GM19035 (cell line): ENCODE measurements at regions not wholly inside any gene's neighbourhood (a gene's known extent, or its start where the extent isn't known, plus 50 kb on each side); places are given as distances from the start of the nearest gene placed in this dataset.

Experiments
- ATAC-seq: cut with Tn5 transposase; IDR thresholded peaks from one replicate; pipeline ENCODE4 v1.9.1; 2021; ENCODE audit not compliant: unreplicated experiment

DNA sequence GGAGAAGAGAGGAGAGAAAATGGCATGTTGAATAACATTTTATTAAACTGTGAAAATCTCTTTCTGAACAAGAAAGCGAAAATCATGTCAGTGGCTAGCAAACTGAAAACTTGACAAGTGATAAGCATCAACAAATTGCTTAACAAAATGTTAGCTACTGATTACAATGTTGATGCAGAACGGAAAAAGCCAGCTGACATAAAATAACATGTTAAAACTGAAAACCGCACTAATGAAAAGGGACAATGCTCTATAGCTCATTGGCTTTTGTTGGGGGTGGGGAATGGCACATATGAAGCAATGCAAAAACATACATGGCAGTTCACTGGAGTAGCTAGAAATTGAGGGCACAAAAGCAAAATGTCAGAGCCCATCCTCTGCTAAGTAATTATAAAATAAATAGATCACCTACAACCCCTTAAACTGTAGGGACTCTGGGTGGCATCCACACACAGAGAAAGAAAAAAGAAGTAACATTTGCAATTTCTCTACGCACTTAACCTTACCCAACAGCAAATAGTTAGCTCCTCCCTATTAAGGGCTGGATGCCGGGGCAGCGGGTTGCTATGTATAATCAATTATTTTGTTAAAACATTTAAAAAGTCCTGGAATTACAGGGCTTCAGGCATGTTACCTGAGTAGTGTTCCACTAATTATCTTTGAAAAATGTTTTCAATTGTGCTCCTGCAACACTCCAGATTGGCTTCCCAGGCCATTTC lies 129.2 kb upstream of the USP15 start:
- ATAC-seq, result no peak

DNA sequence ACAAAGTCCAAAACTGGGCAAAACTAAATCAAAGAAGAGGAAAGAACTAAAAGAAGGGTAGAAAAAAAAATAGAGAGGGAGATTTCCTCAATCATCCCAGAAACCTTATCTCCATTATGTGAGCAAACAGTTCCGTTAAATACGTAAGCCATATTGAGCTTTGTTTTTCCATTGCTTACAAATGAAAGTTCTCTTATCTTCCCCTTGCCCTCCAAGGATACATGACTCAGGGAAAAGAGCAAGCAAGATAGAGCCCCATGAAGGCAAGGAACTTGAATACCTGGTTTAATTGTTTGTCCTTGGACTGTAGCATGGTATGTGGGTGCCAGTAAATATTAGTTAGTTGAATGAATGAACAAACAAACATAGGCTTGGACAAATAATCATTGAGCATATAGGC lies 126.8 kb upstream of the USP15 start:
- ATAC-seq, result no peak

DNA sequence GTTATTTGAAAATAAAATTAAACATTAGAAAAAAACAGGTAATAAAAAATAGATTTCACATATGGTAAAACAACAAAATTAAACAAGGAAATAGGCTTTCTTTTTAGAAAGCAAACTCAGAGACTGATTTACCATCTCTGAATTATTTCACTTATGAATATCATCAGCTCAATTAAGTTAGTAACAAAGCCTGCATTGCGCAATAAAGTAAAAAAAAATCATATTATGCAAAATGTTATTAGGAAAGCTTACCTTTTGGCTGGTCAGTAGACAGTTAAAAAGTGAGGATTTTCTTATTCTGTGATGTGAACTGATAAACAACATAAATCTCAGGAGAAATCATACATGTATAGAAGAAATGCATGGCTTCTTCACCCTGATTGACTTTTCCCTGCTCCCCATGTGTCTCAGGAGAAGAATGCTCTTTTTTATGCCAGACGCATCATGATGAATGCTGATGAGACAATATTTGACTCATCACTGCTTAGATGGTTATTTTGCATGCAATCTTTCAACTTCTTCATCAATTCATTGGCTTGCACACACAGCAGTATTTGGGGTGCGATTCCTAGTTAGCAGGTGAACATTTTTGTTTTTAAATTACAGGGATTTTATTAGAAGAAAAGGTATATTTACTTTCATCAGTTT lies 124.5 kb upstream of the USP15 start:
- no peak for ATAC-seq

DNA sequence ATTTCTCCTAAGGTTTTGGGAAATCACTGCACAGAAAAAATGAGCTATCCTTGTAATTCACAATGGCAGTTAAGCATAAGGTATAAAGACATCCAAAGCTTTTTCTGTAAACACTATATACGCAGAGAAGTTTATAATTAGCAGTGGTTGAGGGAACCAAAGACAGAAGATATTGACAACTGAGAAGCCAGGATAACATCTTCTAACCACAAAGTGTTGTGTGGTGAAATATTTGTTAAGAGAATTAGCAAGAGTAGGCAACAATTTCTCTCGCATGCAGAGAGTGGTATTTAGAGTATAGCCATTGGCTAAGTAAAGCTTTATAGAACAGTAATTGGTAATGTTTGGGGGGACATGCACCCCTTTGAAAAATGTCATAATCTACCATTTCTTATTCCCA lies 123.7 kb upstream of the USP15 start:
- ATAC-seq, result no peak

DNA sequence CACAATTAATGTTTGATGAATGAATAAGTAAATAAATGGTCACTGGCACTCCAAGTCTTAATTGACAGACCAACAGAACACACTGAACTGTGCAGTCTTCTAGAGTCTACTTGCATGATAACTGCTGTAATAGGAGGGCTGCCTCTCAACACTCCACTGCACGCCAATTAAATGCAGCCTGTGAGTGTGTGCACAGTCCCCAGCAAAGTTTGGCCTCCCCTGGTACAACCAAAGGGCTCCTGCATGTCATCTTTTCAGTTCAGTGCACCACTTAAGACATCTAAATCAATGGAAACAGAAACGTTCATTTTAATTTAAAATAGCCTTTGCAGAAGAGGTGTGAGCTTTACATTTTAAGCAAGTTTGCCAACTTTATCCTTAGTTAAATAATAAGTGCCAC lies 121.7 kb upstream of the USP15 start:
- no peak for ATAC-seq

DNA sequence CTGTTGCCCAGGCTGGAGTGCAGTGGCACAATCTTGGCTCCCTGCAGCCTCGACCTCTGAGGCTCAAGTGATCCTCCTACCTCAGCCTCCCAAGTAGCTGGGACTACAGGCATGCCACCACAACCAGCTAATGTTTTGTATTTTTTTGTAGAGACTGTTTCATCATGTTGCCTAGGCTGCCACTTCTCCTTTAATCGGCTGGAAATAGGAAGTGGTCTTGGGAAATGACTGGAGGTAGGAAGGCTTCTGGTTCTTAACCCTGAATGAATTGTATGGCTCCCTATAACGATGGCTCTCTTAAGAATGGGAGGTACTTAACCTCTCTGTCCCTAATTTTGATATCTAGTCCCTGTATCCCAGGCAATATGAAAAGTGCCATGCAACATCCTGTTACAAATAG lies 113.9 kb upstream of the USP15 start:
- no peak for ATAC-seq

DNA sequence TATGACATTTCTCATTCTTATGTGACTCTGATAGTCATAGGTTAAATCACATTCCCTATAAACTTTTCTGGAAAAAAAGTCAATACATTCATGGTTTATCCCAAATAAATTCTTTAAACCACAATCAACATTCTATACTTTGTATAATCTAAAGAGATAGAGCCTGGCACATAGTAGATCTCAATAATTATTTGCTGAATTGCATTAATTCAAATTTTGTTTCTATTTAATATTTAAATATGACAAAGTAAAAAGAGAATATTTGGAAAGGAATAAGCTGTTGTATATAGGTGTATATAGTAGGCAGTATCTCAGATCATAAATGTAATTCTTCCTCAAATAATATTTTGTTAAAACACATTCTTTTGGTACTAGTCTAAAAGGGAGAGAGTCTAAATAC lies 102.2 kb upstream of the USP15 start:
- ATAC-seq, result no peak

DNA sequence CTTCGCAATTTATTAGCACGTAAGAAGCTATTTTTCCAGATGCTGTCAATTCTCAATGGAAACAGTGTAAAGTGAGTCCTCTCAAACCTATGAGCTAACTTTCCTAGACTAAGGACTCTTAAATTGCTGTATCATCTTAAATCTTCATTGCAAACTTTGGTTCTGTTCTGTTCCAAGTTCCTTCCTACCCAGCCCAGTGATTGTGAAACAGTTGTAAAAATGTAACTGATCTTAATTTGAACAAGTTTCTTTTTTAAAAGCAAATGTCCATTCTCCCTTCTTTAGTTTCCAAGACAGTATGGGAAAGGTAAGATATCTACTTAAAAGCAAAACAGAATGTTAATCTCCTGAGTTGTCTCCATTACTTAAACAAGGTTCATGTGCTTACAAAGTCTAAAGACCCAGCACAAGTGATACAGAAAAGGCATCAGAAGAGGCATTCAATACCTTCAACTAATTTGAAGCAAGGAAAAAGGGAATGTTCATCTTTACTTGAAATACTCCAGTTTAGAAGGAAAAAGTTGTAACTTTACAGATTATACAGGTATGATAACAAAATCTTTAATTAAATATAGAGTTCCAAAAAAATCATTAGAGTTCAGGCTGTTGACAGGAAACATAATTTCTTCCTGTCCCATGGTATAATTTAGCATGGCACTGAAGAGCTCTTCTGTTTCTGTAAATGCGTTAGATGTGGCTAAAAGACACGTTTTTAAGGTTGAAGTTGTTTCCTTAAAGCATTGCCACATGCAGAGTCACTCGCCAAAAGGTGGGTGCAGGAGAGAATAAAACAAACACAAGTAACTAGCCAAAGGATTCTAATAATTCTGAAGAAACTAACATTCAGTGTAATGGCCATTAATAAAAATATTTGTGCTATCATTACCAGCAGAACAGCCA lies 101.5 kb upstream of the USP15 start:
- no peak for ATAC-seq

DNA sequence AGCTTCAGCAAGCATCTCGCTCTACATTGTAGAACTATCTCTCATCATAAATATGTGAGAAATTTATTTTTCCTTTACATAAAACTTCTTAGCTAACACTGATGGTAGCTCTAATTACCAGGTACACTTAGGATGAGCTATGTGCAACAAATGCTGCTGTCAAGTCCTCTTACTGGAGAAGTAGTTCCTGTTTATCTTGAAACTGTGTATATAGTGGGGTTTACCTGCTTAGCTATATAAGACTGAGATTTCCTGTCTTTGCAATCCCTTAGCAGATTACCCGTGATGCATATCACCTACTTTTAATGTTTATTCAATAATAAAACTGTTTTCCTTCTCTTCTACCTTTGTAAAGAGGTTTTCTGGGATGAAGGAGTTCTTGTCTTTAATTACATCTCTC lies 98.0 kb upstream of the USP15 start:
- no peak for ATAC-seq

DNA sequence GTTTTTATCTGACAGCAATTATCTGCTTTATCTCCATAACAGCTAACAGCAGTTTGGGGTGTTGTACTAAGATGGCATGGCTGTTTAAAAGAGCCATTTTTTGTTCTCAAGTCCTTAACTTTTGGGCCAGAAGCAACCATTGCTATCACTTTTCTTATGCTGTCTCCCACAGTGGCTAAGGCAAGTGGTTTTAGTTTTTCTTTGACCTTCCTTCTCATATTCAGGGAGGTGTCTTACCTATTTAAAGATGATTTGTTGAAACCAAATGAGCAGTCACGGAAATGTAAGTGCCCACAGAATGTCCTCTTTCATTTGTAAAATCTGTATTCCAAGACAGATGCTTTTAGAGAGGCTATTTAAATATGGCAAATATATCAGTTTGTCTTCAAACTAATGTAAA lies 96.8 kb upstream of the USP15 start:
- ATAC-seq, result no peak

DNA sequence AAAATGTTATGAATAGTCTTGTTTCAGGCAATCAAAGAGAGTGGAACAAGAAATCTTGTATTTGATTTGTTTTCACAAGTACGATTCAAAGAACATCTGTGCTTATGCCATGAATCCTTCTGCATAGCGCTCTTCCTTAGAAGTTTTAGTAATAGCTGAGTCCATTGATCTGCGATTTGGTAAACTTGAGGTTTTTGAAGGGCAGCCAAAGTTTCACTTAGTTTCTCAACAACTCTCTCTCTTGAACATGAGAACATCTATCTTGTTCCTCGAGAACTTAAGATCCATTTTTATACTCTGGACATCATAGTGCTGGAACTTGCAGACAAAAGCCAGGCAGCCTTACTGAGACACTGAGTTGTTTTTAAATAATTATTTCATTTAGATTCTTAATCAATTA lies 96.2 kb upstream of the USP15 start:
- ATAC-seq, result no peak

DNA sequence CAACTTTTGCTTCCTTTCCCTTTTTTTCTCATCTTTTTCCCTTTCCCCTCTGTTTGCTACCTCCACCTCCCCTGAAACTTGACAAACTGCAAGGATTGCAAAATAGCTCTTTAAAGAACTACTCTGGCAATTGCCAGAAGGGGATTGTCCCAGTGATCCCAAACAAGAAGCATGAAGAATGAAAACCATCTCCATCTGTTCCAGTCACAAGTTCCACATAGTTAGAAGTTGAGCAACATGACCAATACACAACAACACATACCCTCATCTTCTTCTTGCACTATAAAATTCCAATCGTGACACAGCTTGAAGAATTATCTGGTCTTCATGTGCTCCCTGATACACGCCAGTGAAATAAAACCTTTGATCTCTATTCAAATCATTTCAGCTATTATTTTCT lies 93.7 kb upstream of the USP15 start:
- no peak for ATAC-seq

DNA sequence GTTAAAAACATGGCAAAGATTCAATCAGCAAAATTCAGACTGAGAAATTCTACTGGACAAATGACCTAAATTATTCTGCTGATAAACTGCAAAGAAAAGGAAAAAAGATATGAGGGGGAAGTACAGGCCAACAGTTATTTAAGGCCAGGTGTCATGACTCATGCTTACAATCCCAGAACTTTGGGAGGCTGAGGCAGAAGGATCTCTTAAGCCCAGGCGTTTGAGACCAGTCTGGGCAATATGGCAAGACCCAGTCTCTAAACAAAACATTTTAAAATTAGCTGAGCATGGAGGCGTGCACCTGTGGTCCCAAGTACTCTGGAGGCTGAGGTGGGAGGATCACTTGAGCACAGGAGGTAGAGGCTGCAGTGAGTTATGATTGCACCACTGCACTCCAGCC lies 91.8 kb upstream of the USP15 start:
- ATAC-seq, result no peak

DNA sequence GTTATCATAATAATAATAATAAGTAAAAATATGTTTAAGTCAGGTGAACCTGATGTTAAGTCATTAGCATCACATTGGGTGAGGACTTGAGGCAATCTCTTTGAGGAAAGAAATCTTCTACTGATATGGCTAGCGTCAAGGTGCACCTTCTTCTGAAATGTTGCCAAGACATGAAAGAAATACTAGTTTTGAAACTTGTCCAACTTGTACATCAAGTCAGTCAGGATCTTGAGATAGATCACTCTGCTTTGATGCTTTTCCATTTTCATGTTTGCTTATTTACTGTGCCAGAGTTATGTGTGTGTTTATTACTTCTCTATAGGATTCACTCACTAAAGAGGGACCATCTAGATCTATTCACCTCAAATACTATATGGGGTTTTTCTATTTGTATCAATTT lies 90.0 kb upstream of the USP15 start:
- ATAC-seq, result no peak

DNA sequence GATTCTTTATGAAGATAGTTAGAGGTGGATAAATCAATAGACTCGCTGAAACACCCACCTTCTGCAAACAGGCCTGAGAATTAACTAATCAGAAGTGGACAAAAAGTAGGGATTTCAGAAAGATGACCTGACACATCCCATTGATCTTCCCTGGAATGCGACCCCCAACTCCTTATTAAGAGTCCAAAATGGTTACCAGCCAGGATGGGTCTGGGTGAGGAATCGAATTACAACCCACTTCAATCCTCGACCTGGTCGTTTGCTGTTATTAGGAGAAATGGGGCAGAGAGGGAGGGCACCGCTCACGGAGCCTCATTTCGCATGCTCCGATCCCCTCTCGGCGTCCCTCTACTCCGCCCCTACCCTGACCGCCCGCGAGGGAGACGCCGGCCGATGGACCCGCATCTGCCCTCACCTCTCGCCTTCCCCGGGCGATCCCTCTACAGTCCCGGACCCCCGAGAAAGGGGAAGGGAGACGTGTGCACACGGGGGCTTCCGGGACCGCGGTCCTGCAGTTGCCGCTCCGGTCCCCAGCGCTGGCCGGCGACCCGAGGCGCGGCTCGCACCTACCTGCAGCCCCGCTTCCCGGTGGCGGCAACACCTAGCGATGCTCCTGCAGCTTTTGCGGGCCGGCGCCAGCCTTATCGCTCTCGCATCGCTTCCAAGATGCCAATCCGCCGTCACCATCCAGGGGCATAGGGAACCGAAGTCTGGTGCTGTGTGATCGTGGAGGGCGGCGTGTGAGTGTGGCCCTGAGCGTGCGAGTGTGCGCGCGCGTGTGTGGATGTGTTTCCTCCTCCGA lies 69.3 kb upstream of the USP15 start:
- no peak for ATAC-seq

DNA sequence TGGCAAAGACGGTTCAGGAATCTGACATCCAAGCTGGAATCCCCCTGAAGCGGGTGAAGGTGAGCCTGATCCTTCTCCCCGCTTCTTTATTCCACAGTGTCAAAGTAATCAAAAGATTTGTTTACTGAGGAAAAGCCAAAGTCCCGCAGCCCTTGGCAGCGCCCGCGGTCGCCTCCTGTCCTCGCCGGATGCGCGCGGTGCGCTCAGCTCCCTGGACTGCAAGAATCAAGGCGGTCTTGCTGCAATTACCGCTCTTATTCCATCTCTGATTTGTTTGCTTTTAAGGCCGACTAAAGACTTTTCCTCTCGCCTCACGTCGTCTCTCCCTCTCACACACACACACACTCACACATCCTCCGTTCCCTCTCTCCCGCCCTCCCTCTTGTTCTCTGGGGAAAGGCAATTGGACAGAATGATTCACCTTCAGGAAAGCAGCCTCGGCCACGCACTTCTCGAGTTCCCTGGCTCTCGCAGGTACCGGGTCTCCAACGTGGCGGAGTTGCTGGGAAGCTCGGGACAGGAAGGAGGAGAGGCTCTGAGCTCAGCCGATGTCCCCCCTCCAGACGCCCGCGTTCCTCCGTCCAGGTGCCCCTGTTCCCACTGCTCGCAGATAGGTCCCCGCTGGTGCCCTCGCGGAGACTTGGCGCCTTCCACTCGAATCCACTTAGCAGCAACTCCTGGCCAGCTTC lies 68.6 kb upstream of the USP15 start:
- ATAC-seq, result no peak

DNA sequence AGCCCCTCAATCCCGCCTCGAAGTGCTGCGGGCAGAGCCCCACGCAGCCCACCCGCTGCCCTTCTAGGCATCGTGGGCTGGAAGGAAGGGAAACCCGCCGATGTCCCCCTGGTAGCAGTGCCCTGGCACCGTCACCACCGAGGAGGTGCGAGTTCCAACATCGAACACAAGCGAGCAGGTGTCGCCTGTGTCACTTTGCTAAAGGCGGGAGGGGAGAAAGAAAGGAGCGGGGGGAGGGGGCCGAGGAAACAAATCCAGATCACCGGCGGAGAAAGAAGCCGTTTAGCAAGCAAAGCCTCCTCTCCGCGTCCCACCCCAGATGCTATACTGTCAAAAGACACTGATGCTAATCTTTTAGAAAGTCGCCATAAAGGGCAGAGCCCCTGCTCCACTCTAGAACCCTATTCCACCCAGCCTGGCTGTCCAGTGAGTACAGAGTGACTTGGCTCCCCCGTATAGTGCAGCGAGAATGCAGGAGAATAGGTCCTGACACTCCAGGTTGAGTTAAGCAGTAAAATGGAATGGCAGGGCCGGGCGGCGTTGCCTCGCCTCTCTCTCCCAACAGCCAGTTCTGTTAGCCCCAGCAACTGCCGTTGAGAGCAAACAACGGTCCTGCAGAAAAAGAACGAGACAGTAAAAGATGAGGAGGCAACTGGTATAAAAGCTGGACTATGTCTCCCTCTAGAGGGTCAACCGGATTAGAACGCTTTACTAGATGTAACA lies 67.9 kb upstream of the USP15 start:
- peak; percentile 98 for ATAC-seq

DNA sequence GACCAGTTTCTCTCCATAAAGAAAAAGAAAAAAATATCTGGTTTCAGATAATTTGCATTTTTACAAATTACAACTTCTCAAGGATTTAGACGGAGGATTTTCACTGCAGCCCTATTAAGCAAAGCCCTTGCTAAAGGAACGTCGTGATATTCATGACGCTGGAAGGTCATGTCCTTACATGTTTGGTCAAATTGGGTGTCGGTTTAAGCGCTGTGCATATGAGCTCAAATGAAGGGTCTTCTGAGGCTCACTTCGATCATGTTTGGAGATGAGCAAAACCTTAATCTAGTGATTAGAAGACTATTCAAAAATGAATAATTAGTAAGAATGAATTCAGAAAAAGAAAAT lies 67.3 kb upstream of the USP15 start:
- ATAC-seq, result peak; percentile 17

DNA sequence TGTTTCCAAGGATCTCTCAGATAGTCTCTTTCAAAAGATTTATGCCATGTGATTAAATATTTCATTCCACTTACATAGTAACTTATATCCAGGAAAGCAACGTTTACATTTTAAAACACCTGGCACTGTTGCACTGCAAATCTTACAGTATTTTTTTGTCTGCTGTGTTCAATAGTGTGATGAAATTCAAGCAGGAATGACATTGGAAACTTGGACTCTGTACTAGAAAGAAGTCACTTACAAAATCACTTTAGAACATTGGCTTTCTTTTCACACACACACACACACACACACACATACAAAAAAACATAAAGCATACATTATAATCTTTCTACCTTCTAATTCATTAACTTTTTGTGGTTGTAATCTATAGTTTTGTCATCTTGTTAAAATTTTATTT lies 66.2 kb upstream of the USP15 start:
- ATAC-seq, result no peak

DNA sequence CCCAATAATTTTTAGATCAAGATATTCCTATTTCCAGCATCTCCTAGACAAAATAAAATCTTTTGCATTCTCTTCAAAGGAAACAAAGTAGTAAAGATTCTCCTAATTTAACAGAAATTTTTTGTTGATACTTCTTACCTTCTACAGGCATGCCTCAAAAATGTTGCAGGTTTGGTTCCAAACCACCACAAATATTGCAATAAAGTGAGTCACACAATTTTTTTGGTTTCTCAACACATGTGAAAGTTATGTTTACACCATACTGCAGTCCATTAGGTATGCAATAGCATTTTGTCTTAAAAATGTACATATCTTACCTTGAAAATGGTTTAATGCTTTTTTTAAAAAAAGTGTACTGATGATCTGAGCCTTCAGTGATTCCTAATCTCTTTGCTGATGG lies 65.6 kb upstream of the USP15 start:
- no peak for ATAC-seq
